GM23338 (cell line): ENCODE measurements at regions not wholly inside any gene's neighbourhood (a gene's known extent, or its start where the extent isn't known, plus 50 kb on each side); places are given as distances from the start of the nearest gene placed in this dataset.

ENCODE experiments used
- ATAC-seq: fragments of 200-7000 bp; cut with Tn5 transposase; 3 replicates; pipeline ENCODE4 v1.9.1; 2020
- DNase-seq: peaks from one replicate; pipeline ENCODE4 v3.0.0-alpha.2; 2015; ENCODE audit warnings: low spot score
- H2AFZ ChIP-seq: fragments of 200-600 bp; sonication (generic); 2 replicates; pipeline ENCODE4 v1.8.0; 2016; ENCODE audit warnings: antibody characterized with exemption, mild to moderate bottlenecking, moderate library complexity
- H3F3A ChIP-seq: fragments of 200-600 bp; sonication (generic); replicated peaks from 2 replicates; pipeline ENCODE4 v1.8.0; 2017; ENCODE audit warnings: antibody characterized with exemption, mixed run types, low read depth
- H3K27ac ChIP-seq: fragments of 200-600 bp; sonication (generic); 2 replicates; pipeline ENCODE4 v1.6.1; 2016; ENCODE audit warnings: low read depth
- H3K27me3 ChIP-seq: fragments of 200-600 bp; sonication (generic); 2 replicates; pipeline ENCODE4 v1.8.0; 2016; ENCODE audit warnings: mild to moderate bottlenecking, mixed run types, moderate library complexity; ENCODE audit not compliant: insufficient read depth
- H3K36me3 ChIP-seq: fragments of 200-600 bp; sonication (generic); 2 replicates; pipeline ENCODE4 v1.8.0; 2016; ENCODE audit warnings: mild to moderate bottlenecking; ENCODE audit not compliant: insufficient read depth
- H3K4me1 ChIP-seq: fragments of 200-600 bp; sonication (generic); 2 replicates; pipeline ENCODE4 v1.8.0; 2016; ENCODE audit warnings: mild to moderate bottlenecking, moderate library complexity; ENCODE audit not compliant: insufficient read depth
- H3K4me2 ChIP-seq: fragments of 200-600 bp; sonication (generic); 2 replicates; pipeline ENCODE4 v1.7.1; 2017; ENCODE audit warnings: mixed run types
- H3K4me3 ChIP-seq: fragments of 200-600 bp; sonication (generic); 2 replicates; pipeline ENCODE4 v1.6.1; 2016; ENCODE audit warnings: mixed run types
- H3K79me2 ChIP-seq: fragments of 200-600 bp; sonication (generic); replicated peaks from 2 replicates; pipeline ENCODE4 v1.8.0; 2017; ENCODE audit warnings: mild to moderate bottlenecking; ENCODE audit not compliant: insufficient read depth
- H3K9me2 ChIP-seq: fragments of 200-600 bp; sonication (generic); 2 replicates; pipeline ENCODE4 v1.8.0; 2017; ENCODE audit not compliant: insufficient read depth
- H4K20me1 ChIP-seq: fragments of 200-600 bp; sonication (generic); replicated peaks from 2 replicates; pipeline ENCODE4 v1.8.0; 2017; ENCODE audit warnings: mild to moderate bottlenecking; ENCODE audit not compliant: insufficient read depth
- H3K27ac Mint-ChIP-seq: 2 replicates; pipeline ENCODE4 v1.8.0; 2020; ENCODE audit warnings: inconsistent platforms, mild to moderate bottlenecking, moderate library complexity, mixed read lengths
- H3K27me3 Mint-ChIP-seq: 3 replicates; pipeline ENCODE4 v1.8.0; 2022; ENCODE audit warnings: low read depth, mild to moderate bottlenecking, moderate library complexity, mixed read lengths, inconsistent platforms; ENCODE audit not compliant: insufficient read depth, poor library complexity
- H3K36me3 Mint-ChIP-seq: 3 replicates; pipeline ENCODE4 v1.8.0; 2021; ENCODE audit warnings: low read depth, mild to moderate bottlenecking, inconsistent platforms, moderate library complexity, mixed read lengths
- H3K4me1 Mint-ChIP-seq: 3 replicates; pipeline ENCODE4 v1.8.0; 2020; ENCODE audit warnings: mild to moderate bottlenecking, inconsistent platforms, mixed read lengths
- H3K4me3 Mint-ChIP-seq: 3 replicates; pipeline ENCODE4 v1.8.0; 2021; ENCODE audit warnings: moderate library complexity, mild to moderate bottlenecking, inconsistent platforms, mixed read lengths
- H3K9me3 Mint-ChIP-seq: 3 replicates; pipeline ENCODE4 v1.8.0; 2020; ENCODE audit warnings: moderate library complexity, mild to moderate bottlenecking, inconsistent platforms, mixed read lengths
- CREB1 ChIP-seq: fragments of 250-450 bp; sonication (Bioruptor Pico); IDR thresholded peaks from 2 replicates; pipeline ENCODE4 v1.5.0; 2020; ENCODE audit warnings: low read depth, mild to moderate bottlenecking, moderate library complexity
- CTCF ChIP-seq, 2 experiments: fragments of 200-600 bp in 1 of 2; sonication (generic) in 1 of 2; conservative IDR thresholded peaks; 2 replicates each; pipeline versions ENCODE4 v1.5.1 to v1.6.1; 2016 to 2017; ENCODE audit warnings: antibody characterized with exemption in 2 of 2, low read depth in 2 of 2, mild to moderate bottlenecking in 2 of 2, moderate library complexity in 1 of 2
- ETS1 ChIP-seq: IDR thresholded peaks from 2 replicates; pipeline ENCODE4 v1.6.1; 2016; ENCODE audit warnings: antibody characterized with exemption
- EZH2 ChIP-seq: fragments of 200-600 bp; sonication (generic); IDR thresholded peaks from one replicate; pipeline ENCODE4 v1.8.0; 2017; ENCODE audit warnings: antibody characterized with exemption, mild to moderate bottlenecking, low read depth; ENCODE audit not compliant: unreplicated experiment
- EZH2phosphoT487 ChIP-seq: fragments of 200-600 bp; sonication (generic); IDR thresholded peaks from one replicate; pipeline ENCODE4 v1.8.1; 2018; ENCODE audit warnings: antibody characterized with exemption; ENCODE audit not compliant: unreplicated experiment
- JUNB ChIP-seq: IDR thresholded peaks from one replicate; pipeline ENCODE4 v1.6.1; 2016; ENCODE audit warnings: antibody characterized with exemption; ENCODE audit not compliant: unreplicated experiment
- NANOG ChIP-seq: IDR thresholded peaks from 2 replicates; pipeline ENCODE4 v1.6.1; 2016; ENCODE audit warnings: antibody characterized with exemption, borderline replicate concordance
- POLR2AphosphoS5 ChIP-seq: IDR thresholded peaks from 2 replicates; pipeline ENCODE4 v1.6.1; 2016; ENCODE audit warnings: antibody characterized with exemption, low read depth
- STAT1 ChIP-seq: IDR thresholded peaks from one replicate; pipeline ENCODE4 v1.6.1; 2016; ENCODE audit warnings: antibody characterized with exemption; ENCODE audit not compliant: unreplicated experiment
- ZNF114 ChIP-seq: fragments of 250-450 bp; sonication (Bioruptor Pico); IDR thresholded peaks from 2 replicates; pipeline ENCODE4 v1.5.0; 2020; ENCODE audit warnings: mild to moderate bottlenecking, moderate library complexity
- ZNF331 ChIP-seq: fragments of 250-450 bp; sonication (Bioruptor Pico); IDR thresholded peaks from 2 replicates; pipeline ENCODE4 v1.5.0; 2020; ENCODE audit warnings: low read depth, mild to moderate bottlenecking, moderate library complexity
- ZNF462 ChIP-seq: fragments of 250-450 bp; sonication (Bioruptor Pico); IDR thresholded peaks from 2 replicates; pipeline ENCODE4 v1.5.0; 2020; ENCODE audit warnings: mild to moderate bottlenecking, moderate library complexity

GRCh38 chr18:23352042-23352441, 101.0 kb upstream of the RIOK3 start:
- Histone ChIP-seq H3K4me3 (no peak overlapping the region), H4K20me1 (no peaks in the 10 kb centered on the region), H3K27me3 (no peaks in the 10 kb centered on the region), H3F3A (no peaks in the 10 kb centered on the region), H3K36me3 (no peaks in the 10 kb centered on the region), H2AFZ (no peak overlapping the region), H3K4me1 (peaks cover 5% of the 10 kb centered on the region), H3K4me2 (no peak overlapping the region), H3K9me2 (no peaks in the 10 kb centered on the region), H3K79me2 (no peaks in the 10 kb centered on the region), H3K27ac (no peak overlapping the region)
- H3K36me3 Mint-ChIP-seq: peaks cover 13% of the 10 kb centered on the region
- peak overlapping the region; percentile 24; the same call in 1 of the 2 replicates for H3K27ac Mint-ChIP-seq
- ATAC-seq: no peak
- no peak for DNase-seq
- H3K27me3 Mint-ChIP-seq: peaks cover 1% of the 10 kb centered on the region
- H3K4me3 Mint-ChIP-seq: no peak overlapping the region
- TF ChIP-seq JUNB (no peak), STAT1 (no peak), ZNF331 (CRISPR knock-in tag) (no peak), POLR2AphosphoS5 (no peak), CTCF (conservative IDR thresholded peaks at IDR 0.05; ENCODE audit: low read depth in 2 of 2) (no peak), ETS1 (no peak), NANOG (no peak), CREB1 (CRISPR knock-in tag) (no peak), ZNF462 (CRISPR knock-in tag) (no peak), ZNF114 (no peak), EZH2phosphoT487 (no peak), EZH2 (no peak)
- H3K9me3 Mint-ChIP-seq: no peaks in the 10 kb centered on the region
- peaks cover 9% of the 10 kb centered on the region for H3K4me1 Mint-ChIP-seq
